Hepatocyte (in vitro differentiated cells): ENCODE measurements at regions not wholly inside any gene's neighbourhood (a gene's known extent, or its start where the extent isn't known, plus 50 kb on each side); places are given as distances from the start of the nearest gene placed in this dataset.

ENCODE experiments used
- DNase-seq: peaks from one replicate; pipeline ENCODE4 v3.0.0-alpha.2; 2016; ENCODE audit warnings: low spot score
- H2AFZ ChIP-seq: fragments of 200-600 bp; sonication (generic); 2 replicates; pipeline ENCODE4 v1.6.0; 2016; ENCODE audit warnings: antibody characterized with exemption, mild to moderate bottlenecking
- H3K27ac ChIP-seq: fragments of 200-600 bp; sonication (generic); 2 replicates; pipeline ENCODE4 v1.5.1; 2016; ENCODE audit warnings: mild to moderate bottlenecking
- H3K27me3 ChIP-seq: fragments of 200-600 bp; sonication (generic); 2 replicates; pipeline ENCODE4 v1.6.1; 2016
- H3K36me3 ChIP-seq: fragments of 200-600 bp; sonication (generic); replicated peaks from 2 replicates; pipeline ENCODE4 v1.5.1; 2016; ENCODE audit warnings: low read depth; ENCODE audit not compliant: insufficient read depth
- H3K4me1 ChIP-seq: fragments of 200-600 bp; sonication (generic); 2 replicates; pipeline ENCODE4 v1.5.1; 2016; ENCODE audit warnings: mild to moderate bottlenecking, moderate library complexity; ENCODE audit not compliant: insufficient read depth
- H3K4me2 ChIP-seq: fragments of 200-600 bp; sonication (generic); 2 replicates; pipeline ENCODE4 v1.6.0; 2016
- H3K4me3 ChIP-seq: fragments of 200-600 bp; sonication (generic); 2 replicates; pipeline ENCODE4 v1.5.1; 2016; ENCODE audit warnings: mild to moderate bottlenecking
- H3K79me2 ChIP-seq: fragments of 200-600 bp; sonication (generic); 2 replicates; pipeline ENCODE4 v1.6.0; 2017; ENCODE audit warnings: mild to moderate bottlenecking
- H3K9me2 ChIP-seq: fragments of 200-600 bp; sonication (generic); replicated peaks from 2 replicates; pipeline ENCODE4 v1.6.0; 2017; ENCODE audit warnings: mild to moderate bottlenecking; ENCODE audit not compliant: insufficient read depth
- H3K9me3 ChIP-seq: fragments of 200-600 bp; sonication (generic); 2 replicates; pipeline ENCODE4 v1.5.1; 2016; ENCODE audit warnings: low read depth, mild to moderate bottlenecking
- H4K20me1 ChIP-seq: fragments of 200-600 bp; sonication (generic); 2 replicates; pipeline ENCODE4 v1.6.0; 2016; ENCODE audit warnings: mild to moderate bottlenecking; ENCODE audit not compliant: insufficient read depth, poor library complexity, severe bottlenecking
- EZH2 ChIP-seq: fragments of 200-600 bp; sonication (generic); IDR thresholded peaks from 2 replicates; pipeline ENCODE4 v1.6.1; 2016; ENCODE audit warnings: antibody characterized with exemption, mild to moderate bottlenecking, borderline replicate concordance
- EZH2phosphoT487 ChIP-seq: fragments of 200-600 bp; sonication (generic); IDR thresholded peaks from one replicate; pipeline ENCODE4 v1.6.1; 2018; ENCODE audit warnings: antibody characterized with exemption, mild to moderate bottlenecking, low read depth, moderate library complexity; ENCODE audit not compliant: unreplicated experiment, severe bottlenecking
- WGBS: methylation state at CpG from one replicate; pipeline ENCODE4 v1.1.6; 2016; ENCODE audit warnings: low lambda C conversion rate; ENCODE audit errors: missing lambda C conversion rate; 5-methylcytosine and 5-hydroxymethylcytosine counted together
- TF ChIP-seq, protein P1 (sequence below): fragments of 200-600 bp; sonication (generic); IDR thresholded peaks from 2 replicates; pipeline ENCODE4 v1.5.1; 2016; ENCODE audit warnings: antibody characterized with exemption, mild to moderate bottlenecking; ENCODE audit not compliant: poor library complexity

DNA sequence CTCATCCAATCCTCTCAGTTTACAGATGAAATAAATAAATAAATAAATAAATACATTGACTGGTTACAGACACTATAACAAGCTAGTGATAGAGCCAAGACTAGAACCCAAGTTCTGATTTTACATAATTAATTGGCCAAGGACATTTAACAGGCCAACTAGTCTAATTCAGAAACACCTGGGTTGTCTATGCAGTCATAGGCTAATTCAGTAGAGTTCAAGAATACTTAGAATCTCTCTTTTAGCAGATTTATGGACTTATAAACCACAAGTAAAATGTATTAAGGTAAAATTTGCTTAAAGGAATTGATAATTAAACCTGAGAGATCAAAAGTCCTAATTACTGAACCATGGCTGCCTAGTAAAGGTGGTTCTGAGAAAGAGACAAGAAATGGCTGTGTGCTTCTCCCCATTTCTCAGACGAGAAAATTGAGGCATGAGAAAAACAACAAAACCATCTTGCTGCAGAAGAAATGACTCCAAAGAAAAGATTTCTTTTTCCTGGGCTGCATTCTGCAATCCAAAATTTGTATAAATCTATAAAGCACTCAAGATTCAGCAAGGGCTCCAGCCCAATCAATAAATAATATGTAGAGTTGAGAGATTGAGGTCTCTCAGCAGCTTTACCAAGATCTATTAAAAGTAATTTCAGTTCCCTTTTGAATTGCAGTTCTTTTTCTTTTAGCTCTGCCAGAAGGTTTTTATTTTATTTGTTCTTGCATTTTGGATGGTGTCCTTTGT is 98.3 kb downstream of the DUSP10 start:
- H3K4me2 ChIP-seq, result no peak overlapping the region
- H3K4me3 ChIP-seq, result no peak overlapping the region
- H3K27me3 ChIP-seq, result no peaks in the 10 kb centered on the region
- DNase-seq, result no peak
- no peak for TF ChIP-seq EZH2
- no peak for TF ChIP-seq EZH2phosphoT487
- TF ChIP-seq, protein P1, sequence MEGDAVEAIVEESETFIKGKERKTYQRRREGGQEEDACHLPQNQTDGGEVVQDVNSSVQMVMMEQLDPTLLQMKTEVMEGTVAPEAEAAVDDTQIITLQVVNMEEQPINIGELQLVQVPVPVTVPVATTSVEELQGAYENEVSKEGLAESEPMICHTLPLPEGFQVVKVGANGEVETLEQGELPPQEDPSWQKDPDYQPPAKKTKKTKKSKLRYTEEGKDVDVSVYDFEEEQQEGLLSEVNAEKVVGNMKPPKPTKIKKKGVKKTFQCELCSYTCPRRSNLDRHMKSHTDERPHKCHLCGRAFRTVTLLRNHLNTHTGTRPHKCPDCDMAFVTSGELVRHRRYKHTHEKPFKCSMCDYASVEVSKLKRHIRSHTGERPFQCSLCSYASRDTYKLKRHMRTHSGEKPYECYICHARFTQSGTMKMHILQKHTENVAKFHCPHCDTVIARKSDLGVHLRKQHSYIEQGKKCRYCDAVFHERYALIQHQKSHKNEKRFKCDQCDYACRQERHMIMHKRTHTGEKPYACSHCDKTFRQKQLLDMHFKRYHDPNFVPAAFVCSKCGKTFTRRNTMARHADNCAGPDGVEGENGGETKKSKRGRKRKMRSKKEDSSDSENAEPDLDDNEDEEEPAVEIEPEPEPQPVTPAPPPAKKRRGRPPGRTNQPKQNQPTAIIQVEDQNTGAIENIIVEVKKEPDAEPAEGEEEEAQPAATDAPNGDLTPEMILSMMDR, result no peak
- H3K27ac ChIP-seq, result no peak overlapping the region
- H4K20me1 ChIP-seq, result no peaks in the 10 kb centered on the region
- H3K36me3 ChIP-seq, result no peaks in the 10 kb centered on the region
- no peaks in the 10 kb centered on the region for H3K79me2 ChIP-seq
- H3K4me1 ChIP-seq, result no peaks in the 10 kb centered on the region
- no peaks in the 10 kb centered on the region for H3K9me2 ChIP-seq
- H2AFZ ChIP-seq, result no peak overlapping the region
- WGBS, result 88% methylated on average over 1 of the region's 1 CpG
- H3K9me3 ChIP-seq, result no peaks in the 10 kb centered on the region

DNA sequence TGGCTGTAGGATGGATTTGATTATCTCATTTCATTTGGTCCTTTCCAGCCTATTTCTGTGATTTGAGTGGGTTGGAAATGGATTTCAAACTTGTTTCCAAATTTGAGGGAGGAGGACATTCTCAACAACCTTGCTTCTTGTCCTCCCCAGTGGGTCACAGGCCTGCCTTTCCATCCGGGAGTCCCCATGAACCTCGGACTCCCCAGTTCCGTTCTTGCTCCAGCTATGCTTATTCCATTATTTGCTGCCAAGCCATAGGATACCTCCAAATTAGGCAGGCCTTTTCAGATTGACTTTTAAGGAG is 97.8 kb downstream of the DUSP10 start:
- H3K4me1 ChIP-seq, result no peaks in the 10 kb centered on the region
- TF ChIP-seq EZH2phosphoT487 (no peak), EZH2 (no peak)
- TF ChIP-seq, protein P1, result no peak
- no peaks in the 10 kb centered on the region for H3K9me3 ChIP-seq
- H3K4me3 ChIP-seq, result no peak overlapping the region
- H3K79me2 ChIP-seq, result no peaks in the 10 kb centered on the region
- no peak overlapping the region for H2AFZ ChIP-seq
- H3K4me2 ChIP-seq, result no peak overlapping the region
- no peaks in the 10 kb centered on the region for H3K9me2 ChIP-seq
- no peak for DNase-seq
- no peaks in the 10 kb centered on the region for H4K20me1 ChIP-seq
- H3K27me3 ChIP-seq, result no peaks in the 10 kb centered on the region
- no peaks in the 10 kb centered on the region for H3K36me3 ChIP-seq
- H3K27ac ChIP-seq, result no peak overlapping the region
- 73% methylated on average over 3 of the region's 3 CpGs for WGBS

DNA sequence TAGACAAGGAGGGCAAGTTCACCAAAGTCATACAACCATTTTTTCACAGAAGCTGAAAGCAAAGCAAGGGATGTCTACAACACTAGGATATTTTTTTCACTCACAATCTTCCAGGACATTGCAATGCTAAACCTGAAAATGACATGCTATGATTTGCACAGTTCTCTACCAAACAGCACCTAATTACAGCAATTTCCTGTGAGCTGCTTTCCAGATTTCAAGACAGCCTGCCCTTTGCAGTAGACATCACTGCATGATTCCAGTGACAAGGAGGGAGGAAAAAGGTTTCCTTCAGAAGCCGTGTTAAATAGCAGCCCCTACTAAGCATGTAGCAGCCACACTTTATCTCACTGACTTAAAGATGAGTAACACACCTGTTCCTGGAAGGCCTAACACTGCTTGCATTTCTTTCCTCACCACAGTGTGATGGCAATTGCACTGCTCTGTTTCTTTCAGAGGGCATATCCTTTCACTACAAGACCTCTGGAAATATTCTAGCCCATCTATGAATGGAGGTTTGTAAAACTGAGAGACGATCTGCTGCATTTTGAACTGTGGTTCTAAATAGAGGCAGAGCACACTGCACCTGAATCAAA is 97.1 kb downstream of the DUSP10 start:
- no peaks in the 10 kb centered on the region for H3K36me3 ChIP-seq
- no peak overlapping the region for H3K4me2 ChIP-seq
- no peaks in the 10 kb centered on the region for H3K4me1 ChIP-seq
- no peak overlapping the region for H3K27ac ChIP-seq
- no peak for DNase-seq
- no peaks in the 10 kb centered on the region for H4K20me1 ChIP-seq
- WGBS, result 81% methylated on average over 2 of the region's 2 CpGs
- TF ChIP-seq, protein P1, result no peak
- TF ChIP-seq EZH2phosphoT487 (no peak), EZH2 (no peak)
- no peaks in the 10 kb centered on the region for H3K9me2 ChIP-seq
- no peaks in the 10 kb centered on the region for H3K27me3 ChIP-seq
- no peak overlapping the region for H3K4me3 ChIP-seq
- H3K9me3 ChIP-seq, result no peaks in the 10 kb centered on the region
- no peak overlapping the region for H2AFZ ChIP-seq
- H3K79me2 ChIP-seq, result no peaks in the 10 kb centered on the region
